ENCODE measurements at regions not wholly inside any gene's neighbourhood (a gene's known extent, or its start where the extent isn't known, plus 50 kb on each side); places are given as distances from the start of the nearest gene placed in this dataset.

- TF ChIP-seq CTCF (IDR thresholded peaks at IDR 0.05), result no peak
- TF ChIP-seq ZFX (IDR thresholded peaks at IDR 0.05; ENCODE audit: borderline replicate concordance), result no peak
- H3K27ac ChIP-seq, result no peak overlapping the region
Measured at GRCh38 chr10:42979721-42980467, 97.0 kb upstream of the RET start.

- TF ChIP-seq CTCF (IDR thresholded peaks at IDR 0.05) (no peak), ZFX (IDR thresholded peaks at IDR 0.05; ENCODE audit: borderline replicate concordance) (no peak)
- H3K27ac ChIP-seq, result no peak overlapping the region
Measured at GRCh38 chr10:42980553-42981357, 96.1 kb upstream of the RET start.

- TF ChIP-seq ZFX (IDR thresholded peaks at IDR 0.05; ENCODE audit: borderline replicate concordance) (no peak), CTCF (IDR thresholded peaks at IDR 0.05) (no peak)
- H3K27ac ChIP-seq, result no peak overlapping the region
Measured at GRCh38 chr10:42981358-42982236, 95.3 kb upstream of the RET start.

GRCh38 chr10:42982891-42983506, 93.9 kb upstream of the RET start:
- no peak overlapping the region for H3K27ac ChIP-seq
- TF ChIP-seq ZFX (IDR thresholded peaks at IDR 0.05; ENCODE audit: borderline replicate concordance) (no peak), CTCF (IDR thresholded peaks at IDR 0.05) (no peak)

- TF ChIP-seq ZFX (IDR thresholded peaks at IDR 0.05; ENCODE audit: borderline replicate concordance) (no peak), CTCF (IDR thresholded peaks at IDR 0.05) (no peak)
- H3K27ac ChIP-seq, result no peak overlapping the region
Measured at GRCh38 chr10:42983591-42983990, 93.3 kb upstream of the RET start.

- TF ChIP-seq ZFX (IDR thresholded peaks at IDR 0.05; ENCODE audit: borderline replicate concordance), result no peak
- TF ChIP-seq CTCF (IDR thresholded peaks at IDR 0.05), result no peak
- no peak overlapping the region for H3K27ac ChIP-seq
Measured at GRCh38 chr10:42984035-42984610, 92.7 kb upstream of the RET start.
